T-helper 1 cell treated with Interleukin-12 subunit alpha and Interleukin-12 subunit beta and Interleukin-4 antibody, amounts not matched to agents 30 μg/mL and 1 μg/mL, for 36 hours (primary cell): ENCODE measurements at regions not wholly inside any gene's neighbourhood (a gene's known extent, or its start where the extent isn't known, plus 50 kb on each side); places are given as distances from the start of the nearest gene placed in this dataset.
"Not testable (repeated sequence)": the region's sequence is repeated elsewhere in the genome, so short reads cannot be mapped to it uniquely, and the experiment has no call there.

Experiments
- H3K27ac Mint-ChIP-seq: one replicate; pipeline ENCODE4 v1.8.0; 2021; ENCODE audit warnings: mild to moderate bottlenecking, mixed read lengths
- H3K27me3 Mint-ChIP-seq: one replicate; pipeline ENCODE4 v1.8.0; 2021; ENCODE audit warnings: low read depth, mixed read lengths
- H3K36me3 Mint-ChIP-seq: one replicate; pipeline ENCODE4 v1.8.0; 2021; ENCODE audit warnings: low read depth, mixed read lengths
- H3K4me1 Mint-ChIP-seq: one replicate; pipeline ENCODE4 v1.8.0; 2021; ENCODE audit warnings: low read depth, mixed read lengths
- H3K4me3 Mint-ChIP-seq: one replicate; pipeline ENCODE4 v1.8.0; 2021; ENCODE audit warnings: mild to moderate bottlenecking, moderate library complexity, mixed read lengths
- H3K9me3 Mint-ChIP-seq: one replicate; pipeline ENCODE4 v1.8.0; 2021; ENCODE audit warnings: mixed read lengths

GRCh38 chr13:58455094-58455493, 823.5 kb downstream of the PCDH17 start:
- Mint-ChIP-seq H3K4me3 (no peak overlapping the region), H3K27me3 (no peaks in the 10 kb centered on the region), H3K9me3 (peaks cover 19% of the 10 kb centered on the region), H3K27ac (no peak overlapping the region), H3K4me1 (no peaks in the 10 kb centered on the region), H3K36me3 (no peaks in the 10 kb centered on the region)

DNA sequence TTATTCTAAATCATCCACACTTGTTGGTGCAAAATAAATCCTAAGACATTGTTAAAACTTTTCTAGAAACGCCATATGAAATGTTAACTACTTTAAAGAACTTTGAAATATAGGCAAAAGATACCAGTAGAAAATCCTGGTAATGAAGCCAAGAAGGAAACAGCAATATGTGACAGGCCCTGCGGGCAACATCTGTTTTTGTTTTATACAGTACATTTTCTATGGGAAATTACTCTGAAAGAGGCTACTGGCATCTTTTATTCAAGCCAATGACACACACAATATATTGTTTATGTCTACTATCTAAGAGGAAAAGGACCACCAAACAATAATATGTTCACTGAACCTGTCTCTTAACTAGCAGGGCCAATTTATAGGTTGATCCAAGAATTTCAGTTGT, 829.7 kb downstream of the PCDH17 start:
- Mint-ChIP-seq H3K9me3 (peaks cover 5% of the 10 kb centered on the region), H3K4me1 (no peaks in the 10 kb centered on the region), H3K27ac (no peak overlapping the region), H3K4me3 (no peak overlapping the region), H3K36me3 (no peaks in the 10 kb centered on the region), H3K27me3 (no peaks in the 10 kb centered on the region)

- Mint-ChIP-seq H3K27ac (no peak overlapping the region), H3K4me1 (no peaks in the 10 kb centered on the region), H3K36me3 (no peaks in the 10 kb centered on the region), H3K9me3 (peaks cover 3% of the 10 kb centered on the region), H3K4me3 (no peak overlapping the region), H3K27me3 (no peaks in the 10 kb centered on the region)
Observed at GRCh38 chr13:58463841-58464240, 832.3 kb downstream of the PCDH17 start.

- H3K4me3 Mint-ChIP-seq: no peak overlapping the region
- peaks cover 11% of the 10 kb centered on the region for H3K9me3 Mint-ChIP-seq
- no peaks in the 10 kb centered on the region for H3K27me3 Mint-ChIP-seq
- no peaks in the 10 kb centered on the region for H3K4me1 Mint-ChIP-seq
- H3K27ac Mint-ChIP-seq: no peak overlapping the region
- no peaks in the 10 kb centered on the region for H3K36me3 Mint-ChIP-seq
Observed at GRCh38 chr13:58467176-58467575, 835.6 kb downstream of the PCDH17 start.

DNA sequence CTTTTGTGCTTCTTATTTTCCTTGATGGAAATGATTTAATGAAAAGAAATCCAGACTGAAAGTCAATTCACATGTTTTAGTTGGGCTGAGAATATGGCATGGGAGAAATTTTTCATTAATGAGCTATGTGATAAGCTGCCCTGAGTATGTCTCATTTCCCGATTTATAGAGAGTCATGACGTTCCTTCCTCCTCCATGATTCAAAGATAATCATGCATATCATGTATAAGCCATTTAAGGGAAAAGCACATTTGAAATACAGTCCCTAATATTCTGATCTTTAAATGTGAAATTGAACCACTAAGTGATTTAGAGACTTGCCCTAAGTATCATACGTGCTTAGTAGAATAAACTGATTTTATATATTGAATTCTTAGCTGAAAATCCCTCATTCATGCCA, 840.9 kb downstream of the PCDH17 start:
- no peak overlapping the region for H3K4me3 Mint-ChIP-seq
- no peaks in the 10 kb centered on the region for H3K27me3 Mint-ChIP-seq
- no peaks in the 10 kb centered on the region for H3K36me3 Mint-ChIP-seq
- no peak overlapping the region for H3K27ac Mint-ChIP-seq
- peaks cover 11% of the 10 kb centered on the region for H3K9me3 Mint-ChIP-seq
- no peaks in the 10 kb centered on the region for H3K4me1 Mint-ChIP-seq

DNA sequence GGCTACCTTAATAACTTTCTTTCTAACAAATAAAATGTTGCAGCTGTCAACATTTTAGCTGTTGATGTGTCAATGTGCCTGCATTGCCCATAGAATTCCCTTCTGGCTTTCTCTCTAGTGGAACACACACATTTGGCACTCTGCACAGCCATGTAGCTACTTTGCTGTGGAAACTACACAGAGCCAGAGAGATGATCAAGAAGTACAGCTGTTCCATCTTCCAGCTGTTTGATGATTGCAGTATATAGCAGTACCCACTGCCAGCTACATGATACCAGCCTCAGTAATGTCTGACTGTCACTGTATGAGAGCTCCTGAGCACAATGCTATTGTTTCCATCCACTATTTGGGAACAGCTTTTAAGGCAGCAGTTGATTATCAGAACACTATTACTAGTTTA, 843.0 kb downstream of the PCDH17 start:
- Mint-ChIP-seq H3K4me3 (no peak overlapping the region), H3K27me3 (no peaks in the 10 kb centered on the region), H3K9me3 (peaks cover 1% of the 10 kb centered on the region), H3K36me3 (no peaks in the 10 kb centered on the region), H3K4me1 (no peaks in the 10 kb centered on the region), H3K27ac (no peak overlapping the region)

DNA sequence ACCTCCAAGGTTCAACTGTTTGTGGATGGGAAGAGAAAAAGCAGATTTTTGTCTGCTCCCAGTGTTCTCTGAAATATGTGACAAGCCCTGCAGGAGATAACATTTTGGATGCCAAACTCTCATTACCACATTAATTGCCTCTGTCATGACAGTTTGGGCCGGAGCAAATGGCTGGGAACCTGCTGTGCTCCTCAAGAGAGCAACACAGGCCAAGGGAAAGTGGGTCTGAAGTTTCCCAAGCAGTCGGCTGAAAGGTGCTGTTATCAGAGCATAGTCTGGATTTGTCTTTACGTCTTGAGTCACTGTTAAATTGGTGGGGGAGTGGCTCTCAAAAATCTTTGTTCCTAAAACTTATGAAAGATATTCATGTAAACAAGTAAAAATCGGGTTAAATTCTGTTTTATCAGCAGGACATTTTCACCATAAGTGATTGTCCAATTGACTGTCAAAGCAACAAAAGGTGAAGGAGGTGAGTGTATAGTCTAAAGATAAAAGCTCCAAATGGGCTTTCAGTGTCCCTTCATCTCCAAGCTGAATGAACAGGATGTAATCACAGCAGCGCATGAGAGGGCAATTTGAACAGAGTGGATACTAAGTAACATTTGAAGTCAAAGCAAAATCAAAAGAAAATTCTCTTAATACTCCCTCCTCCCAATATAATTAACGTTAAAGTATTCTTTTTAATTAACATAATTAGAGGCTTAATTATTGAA, 844.8 kb downstream of the PCDH17 start:
- Mint-ChIP-seq H3K4me3 (no peak overlapping the region), H3K36me3 (no peaks in the 10 kb centered on the region), H3K9me3 (peaks cover 6% of the 10 kb centered on the region), H3K4me1 (no peaks in the 10 kb centered on the region), H3K27me3 (no peaks in the 10 kb centered on the region), H3K27ac (no peak overlapping the region)

DNA sequence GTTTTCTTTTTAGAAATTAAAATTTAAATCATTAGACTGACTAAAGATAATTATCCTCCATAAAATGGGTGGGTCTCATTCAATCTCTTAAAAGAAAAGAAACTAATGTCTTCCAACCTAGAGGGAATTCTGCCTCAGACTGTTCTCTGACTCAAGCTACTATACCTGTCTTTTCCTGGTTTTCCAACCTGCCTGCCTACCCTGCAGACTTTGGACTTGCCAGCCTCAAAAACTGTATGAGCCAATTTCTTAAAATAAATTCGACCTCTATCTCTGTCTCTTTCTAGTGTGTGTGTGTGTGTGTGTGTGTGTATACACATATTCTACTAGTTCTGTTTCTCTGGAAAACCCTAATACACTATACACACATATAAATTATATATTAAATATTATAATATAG, 847.3 kb downstream of the PCDH17 start:
- Mint-ChIP-seq H3K4me1 (no peaks in the 10 kb centered on the region), H3K36me3 (no peaks in the 10 kb centered on the region), H3K27ac (no peak overlapping the region), H3K9me3 (peaks cover 8% of the 10 kb centered on the region), H3K4me3 (no peak overlapping the region), H3K27me3 (no peaks in the 10 kb centered on the region)

DNA sequence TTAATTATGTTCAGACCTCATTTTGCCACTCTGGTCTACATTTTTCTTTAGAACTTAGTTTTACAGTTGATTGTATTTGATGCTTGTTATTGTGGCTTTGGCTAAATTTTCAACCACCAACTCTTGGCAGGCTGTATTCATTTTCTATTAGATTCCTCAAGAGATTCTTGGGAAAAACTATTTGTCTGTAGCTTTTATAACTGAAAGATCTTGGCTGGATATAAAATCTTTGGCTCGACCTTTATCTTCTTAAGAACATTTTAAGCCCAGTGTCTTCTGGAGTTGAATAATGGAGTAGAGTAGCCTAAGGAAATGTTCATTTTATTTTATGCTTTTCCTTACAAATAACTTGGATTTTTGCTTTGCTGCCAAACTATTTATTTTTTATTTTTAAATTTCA, 848.5 kb downstream of the PCDH17 start:
- Mint-ChIP-seq H3K4me1 (no peaks in the 10 kb centered on the region), H3K9me3 (peaks cover 8% of the 10 kb centered on the region), H3K27ac (no peak overlapping the region), H3K27me3 (no peaks in the 10 kb centered on the region), H3K36me3 (no peaks in the 10 kb centered on the region), H3K4me3 (no peak overlapping the region)

DNA sequence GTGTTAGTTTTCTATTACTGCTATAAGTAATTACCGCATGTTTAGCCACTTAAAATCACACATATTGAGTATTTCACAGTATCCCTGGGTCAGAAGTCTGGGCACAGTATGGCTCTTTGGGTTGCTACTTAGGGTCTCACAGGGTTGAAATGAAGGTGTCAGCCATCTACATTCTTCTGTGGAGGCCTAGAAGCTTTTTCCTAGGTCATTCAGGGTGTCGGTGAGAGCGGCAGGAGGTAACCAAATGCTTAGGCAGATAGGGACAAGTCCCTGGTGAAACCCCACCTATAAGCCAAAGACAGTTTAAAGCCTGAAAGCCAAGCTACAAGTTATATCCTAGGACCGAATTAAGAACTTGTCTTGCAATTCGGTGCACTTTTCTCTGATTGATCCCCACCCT, 856.7 kb downstream of the PCDH17 start:
- no peak overlapping the region for H3K4me3 Mint-ChIP-seq
- no peaks in the 10 kb centered on the region for H3K27me3 Mint-ChIP-seq
- no peaks in the 10 kb centered on the region for H3K36me3 Mint-ChIP-seq
- no peak overlapping the region for H3K27ac Mint-ChIP-seq
- peaks cover 6% of the 10 kb centered on the region for H3K9me3 Mint-ChIP-seq
- no peaks in the 10 kb centered on the region for H3K4me1 Mint-ChIP-seq

DNA sequence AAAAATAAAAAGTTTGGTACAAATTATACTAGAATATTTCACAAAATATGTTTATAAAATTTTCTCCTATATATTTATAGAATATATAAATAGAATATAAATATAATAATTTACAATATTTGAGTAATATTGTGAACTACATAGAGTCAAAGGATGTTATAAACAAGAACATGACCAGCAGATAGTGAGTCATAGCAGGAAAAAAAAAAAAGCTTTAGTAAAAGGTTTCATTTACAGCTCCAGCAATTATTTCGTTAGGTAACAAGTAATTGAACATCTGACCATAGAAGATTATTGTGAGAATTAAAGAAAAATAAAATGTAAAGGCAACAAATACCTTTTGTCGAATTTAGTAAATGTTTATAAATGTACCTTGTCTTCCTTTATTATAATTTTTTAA, 864.1 kb downstream of the PCDH17 start:
- H3K4me3 Mint-ChIP-seq: no peak overlapping the region
- peaks cover 12% of the 10 kb centered on the region for H3K9me3 Mint-ChIP-seq
- no peaks in the 10 kb centered on the region for H3K36me3 Mint-ChIP-seq

DNA sequence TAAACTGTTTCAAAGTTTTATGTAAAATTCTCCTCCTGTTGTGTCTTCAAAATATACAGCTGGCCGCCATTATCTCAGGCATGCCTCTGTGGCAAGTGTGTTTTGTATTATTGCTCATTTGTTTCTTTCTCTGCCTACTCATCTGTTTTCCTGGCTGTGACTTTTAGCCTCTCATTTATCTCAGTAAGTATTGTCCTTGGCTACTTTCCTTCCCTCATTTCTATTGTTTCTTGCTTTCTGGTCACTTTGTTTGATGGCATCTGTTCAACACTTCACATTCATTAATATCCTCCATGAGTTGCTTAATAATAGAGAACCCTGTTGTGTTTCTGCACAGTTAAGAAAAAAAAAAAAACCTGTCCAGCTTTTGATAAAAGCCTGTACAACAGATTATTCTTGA, 869.4 kb downstream of the PCDH17 start:
- H3K27ac Mint-ChIP-seq: no peak overlapping the region
- H3K4me1 Mint-ChIP-seq: no peaks in the 10 kb centered on the region
- no peaks in the 10 kb centered on the region for H3K36me3 Mint-ChIP-seq
- no peaks in the 10 kb centered on the region for H3K27me3 Mint-ChIP-seq
- H3K9me3 Mint-ChIP-seq: peaks cover 40% of the 10 kb centered on the region
- no peak overlapping the region for H3K4me3 Mint-ChIP-seq

More for the DNA sequence above, 864.1 kb downstream of the PCDH17 start:
- Mint-ChIP-seq H3K27ac (no peak overlapping the region), H3K27me3 (no peaks in the 10 kb centered on the region), H3K4me1 (no peaks in the 10 kb centered on the region)

DNA sequence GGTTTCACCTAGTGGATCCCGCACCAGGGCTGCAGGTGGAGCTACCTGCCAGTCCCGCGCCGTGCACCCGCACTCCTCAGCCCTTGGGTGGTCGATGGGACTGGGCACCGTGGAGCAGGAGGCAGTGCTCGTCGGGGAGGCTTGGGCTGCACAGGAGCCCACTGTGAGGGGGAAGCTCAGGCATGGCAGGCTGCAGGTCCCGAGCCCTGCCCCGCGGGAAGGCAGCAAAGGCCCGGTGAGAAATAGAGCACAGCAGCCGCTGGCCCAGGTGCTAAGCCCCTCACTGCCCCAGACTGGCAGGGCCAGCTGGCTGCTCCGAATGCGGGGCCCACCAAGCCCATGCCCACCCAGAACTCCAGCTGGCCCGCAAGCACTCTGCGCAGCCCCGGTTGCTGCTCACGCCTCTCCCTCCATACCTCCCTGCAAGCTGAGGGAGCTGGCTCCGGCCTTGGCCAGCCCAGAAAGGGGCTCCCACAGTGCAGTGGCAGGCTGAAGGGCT, 872.7 kb downstream of the PCDH17 start:
- H3K4me1 Mint-ChIP-seq, H3K4me3 Mint-ChIP-seq, H3K27me3 Mint-ChIP-seq, H3K36me3 Mint-ChIP-seq, H3K27ac Mint-ChIP-seq: not testable (repeated sequence)
- H3K9me3 Mint-ChIP-seq: peaks cover 39% of the 10 kb centered on the region

- H3K27me3 Mint-ChIP-seq, H3K27ac Mint-ChIP-seq, H3K4me3 Mint-ChIP-seq, H3K36me3 Mint-ChIP-seq, H3K4me1 Mint-ChIP-seq: not testable (repeated sequence)
- H3K9me3 Mint-ChIP-seq: peaks cover 39% of the 10 kb centered on the region
Observed at GRCh38 chr13:58505262-58505920, 873.8 kb downstream of the PCDH17 start.

DNA sequence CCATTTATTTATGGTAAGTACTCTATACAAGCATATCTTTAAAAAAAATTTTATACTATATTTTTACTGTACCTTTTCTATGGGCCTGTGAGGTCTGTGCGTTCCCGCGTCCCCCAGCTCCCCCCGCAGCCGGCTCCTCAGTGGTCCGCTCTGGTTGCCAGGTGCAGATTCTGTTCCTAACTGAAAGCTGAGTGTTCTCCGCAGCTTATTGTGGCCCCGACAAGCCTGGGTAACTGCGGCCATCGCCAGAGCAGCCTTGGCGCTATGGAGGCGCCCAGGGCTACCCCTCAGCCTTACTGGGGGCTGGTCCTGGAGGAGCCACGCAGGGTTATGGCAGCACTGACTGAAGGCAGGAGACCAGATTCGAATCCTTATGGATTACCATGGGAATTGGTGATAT, 896.8 kb downstream of the PCDH17 start:
- Mint-ChIP-seq H3K4me3 (no peak overlapping the region), H3K9me3 (peaks cover 36% of the 10 kb centered on the region), H3K36me3 (no peaks in the 10 kb centered on the region), H3K4me1 (no peaks in the 10 kb centered on the region), H3K27ac (no peak overlapping the region), H3K27me3 (no peaks in the 10 kb centered on the region)
